AG04450 (cell line): ENCODE measurements at regions not wholly inside any gene's neighbourhood (a gene's known extent, or its start where the extent isn't known, plus 50 kb on each side); places are given as distances from the start of the nearest gene placed in this dataset.

ENCODE experiments used
- CTCF ChIA-PET: fragments of 300-600, 350-600 bp; formaldehyde crosslinking; extraction: SDS; loops from one replicate; lab custom pipeline; 2022; ENCODE audit warnings: antibody characterized with exemption, inconsistent platforms; lab: Charles Lee
- POLR2A ChIA-PET: fragments of 350-600 bp; formaldehyde crosslinking; extraction: SDS; loops from one replicate; lab custom pipeline; 2021; ENCODE audit warnings: antibody characterized with exemption, inconsistent platforms; lab: Yijun Ruan, JAX
- DNase-seq: peaks from one replicate; pipeline ENCODE4 v3.0.0-alpha.2; 2011; ENCODE audit warnings: low read depth, low spot score
- H3K27ac ChIP-seq: one replicate; pipeline ENCODE4 v1.5.1; 2012; ENCODE audit warnings: low read depth, low read length, control low read depth
- H3K27me3 ChIP-seq: one replicate; pipeline ENCODE4 v1.6.0; 2012; ENCODE audit warnings: low read length; ENCODE audit not compliant: control insufficient read depth, insufficient read depth
- H3K4me3 ChIP-seq: 2 replicates; pipeline ENCODE4 v1.5.1; 2011; ENCODE audit warnings: mild to moderate bottlenecking, low read depth, low read length, control low read depth
- H3K9me3 ChIP-seq: 2 replicates; pipeline ENCODE4 v1.5.1; 2012; ENCODE audit warnings: low read length; ENCODE audit not compliant: control insufficient read depth, insufficient read depth
- CTCF ChIP-seq: IDR thresholded peaks from 2 replicates; pipeline ENCODE4 v1.5.1; 2011; ENCODE audit warnings: low read depth, low read length, control low read depth, inconsistent platforms

- no peaks in the 10 kb centered on the region for H3K27me3 ChIP-seq
- no peak for TF ChIP-seq CTCF
Measured at GRCh38 chr2:16285813-16286510, 345.6 kb downstream of the MYCN start.

GRCh38 chr2:16284941-16285625 lies 344.7 kb downstream of the MYCN start:
- POLR2A ChIA-PET: no interaction called here
- Histone ChIP-seq H3K9me3 (peaks cover 50% of the 10 kb centered on the region), H3K27ac (no peak overlapping the region), H3K4me3 (no peak overlapping the region), H3K27me3 (no peaks in the 10 kb centered on the region)
- CTCF ChIA-PET: no interaction called here
- TF ChIP-seq CTCF: no peak
- no peak for DNase-seq

More at GRCh38 chr2:16285813-16286510, 345.6 kb downstream of the MYCN start:
- Histone ChIP-seq H3K9me3 (peaks cover 46% of the 10 kb centered on the region), H3K4me3 (no peak overlapping the region), H3K27ac (no peak overlapping the region)
- POLR2A ChIA-PET: no interaction called here
- DNase-seq: no peak
- CTCF ChIA-PET: no interaction called here

GRCh38 chr2:16283071-16283850 lies 342.9 kb downstream of the MYCN start:
- H3K27ac ChIP-seq: no peak overlapping the region

GRCh38 chr2:16282511-16282910 lies 342.2 kb downstream of the MYCN start:
- TF ChIP-seq CTCF: no peak
- DNase-seq: no peak
- Histone ChIP-seq H3K4me3 (no peak overlapping the region), H3K9me3 (peaks cover 66% of the 10 kb centered on the region), H3K27ac (no peak overlapping the region), H3K27me3 (no peaks in the 10 kb centered on the region)
- POLR2A ChIA-PET: no interaction called here
- CTCF ChIA-PET: no interaction called here

More at GRCh38 chr2:16283071-16283850, 342.9 kb downstream of the MYCN start:
- Histone ChIP-seq H3K4me3 (no peak overlapping the region), H3K27me3 (no peaks in the 10 kb centered on the region), H3K9me3 (peaks cover 59% of the 10 kb centered on the region)
- no peak for DNase-seq
- CTCF ChIA-PET: no interaction called here
- TF ChIP-seq CTCF: no peak
- POLR2A ChIA-PET: no interaction called here
